GM18907 (cell line): ENCODE measurements at regions not wholly inside any gene's neighbourhood (a gene's known extent, or its start where the extent isn't known, plus 50 kb on each side); places are given as distances from the start of the nearest gene placed in this dataset.

Source experiments
- ATAC-seq: cut with Tn5 transposase; IDR thresholded peaks from one replicate; pipeline ENCODE4 v1.9.1; 2021; ENCODE audit warnings: mild to moderate bottlenecking, moderate library complexity; ENCODE audit not compliant: unreplicated experiment

GRCh38 chr2:7950035-7950612 lies 731.7 kb upstream of the ID2 start:
- ATAC-seq, result no peak

GRCh38 chr2:7951001-7951400 lies 730.9 kb upstream of the ID2 start:
- ATAC-seq, result no peak

GRCh38 chr2:7951490-7951889 lies 730.4 kb upstream of the ID2 start:
- no peak for ATAC-seq

GRCh38 chr2:7952046-7952745 lies 729.7 kb upstream of the ID2 start:
- no peak for ATAC-seq

GRCh38 chr2:7953195-7953594 lies 728.7 kb upstream of the ID2 start:
- no peak for ATAC-seq

DNA sequence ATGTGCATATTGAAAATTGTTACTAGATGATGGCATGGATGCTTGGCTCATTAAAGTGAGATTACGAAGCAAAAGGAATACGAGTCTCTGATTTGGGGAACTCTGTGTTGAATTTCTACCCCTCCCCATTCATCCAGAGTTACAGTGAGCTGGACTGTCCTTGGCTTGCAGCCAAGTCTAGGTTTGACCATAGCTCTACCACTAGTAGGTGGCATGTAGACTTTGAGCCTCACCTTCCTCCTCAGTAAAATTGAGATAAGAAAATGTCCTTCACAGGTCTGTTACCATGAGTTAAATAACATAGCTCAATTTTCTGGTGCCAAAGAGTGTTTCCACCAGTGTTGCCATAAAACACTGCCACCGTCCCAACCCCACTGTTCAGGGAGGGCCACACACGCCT lies 727.6 kb upstream of the ID2 start:
- ATAC-seq, result no peak

DNA sequence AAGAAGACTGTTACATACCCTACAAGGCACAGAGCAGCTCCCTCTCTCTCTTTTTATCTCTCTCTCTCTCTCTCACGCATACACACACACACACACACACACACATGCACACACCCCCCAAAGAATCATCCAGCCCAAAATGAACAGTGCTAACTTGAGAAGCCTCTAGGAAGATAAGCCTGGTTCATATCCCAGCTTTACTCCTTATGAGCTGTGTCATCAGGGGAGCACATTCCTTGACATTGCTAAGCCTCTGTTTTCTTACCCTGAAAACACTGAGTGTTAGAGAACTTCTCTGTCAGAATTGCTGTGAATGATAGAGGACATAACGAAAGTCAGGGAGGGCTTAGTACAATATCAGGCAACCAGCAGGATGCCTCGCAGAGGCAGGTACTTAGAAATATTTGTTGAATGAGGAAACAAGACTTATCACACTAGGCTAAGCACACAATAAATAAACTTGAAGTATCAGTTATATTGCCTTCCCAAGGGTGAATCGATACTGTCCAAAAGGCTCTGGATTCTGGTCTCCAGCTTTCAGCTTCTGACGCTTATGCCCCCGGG lies 725.6 kb upstream of the ID2 start:
- no peak for ATAC-seq

- ATAC-seq, result no peak
These were observed 720.3 kb upstream of the ID2 start for GRCh38 chr2:7961550-7961949.

DNA sequence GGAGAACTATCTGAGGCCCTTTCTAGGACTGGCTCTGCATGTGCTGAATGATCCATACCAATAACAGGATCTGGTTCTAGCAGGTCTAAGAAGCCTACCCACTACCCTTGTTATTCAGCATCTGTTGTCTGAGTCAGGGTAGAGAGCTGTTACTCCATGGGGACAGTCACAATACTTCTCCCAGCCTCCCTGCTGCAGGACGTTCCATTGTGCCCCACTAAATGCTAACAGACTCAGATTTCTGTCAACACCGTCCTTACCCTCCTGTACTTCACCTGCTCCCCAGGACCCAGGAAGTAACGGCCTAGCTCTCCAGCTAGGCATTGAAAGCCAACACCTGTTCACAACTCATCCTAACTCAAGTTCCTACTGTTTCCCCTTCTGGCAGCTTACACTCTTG lies 719.7 kb upstream of the ID2 start:
- ATAC-seq, result no peak

DNA sequence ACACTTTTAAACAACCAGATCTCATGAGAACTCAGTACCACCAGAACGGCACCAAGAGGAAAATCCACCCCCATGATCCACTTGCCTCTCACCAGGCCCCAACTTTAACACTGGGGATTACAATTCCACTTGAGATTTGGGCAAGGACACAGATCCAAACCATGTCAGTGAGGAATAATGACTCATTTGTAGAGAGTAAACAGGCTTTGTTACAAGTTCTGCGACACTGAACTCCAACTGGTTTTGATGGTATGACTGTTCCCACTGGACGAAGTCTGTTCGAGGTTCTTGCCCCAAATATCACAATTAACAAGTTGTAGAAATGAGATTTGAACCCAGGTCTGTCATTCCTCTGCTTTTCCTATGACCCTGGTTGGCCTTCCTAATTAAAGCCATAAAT lies 718.1 kb upstream of the ID2 start:
- no peak for ATAC-seq

GRCh38 chr2:7966032-7966431 lies 715.8 kb upstream of the ID2 start:
- no peak for ATAC-seq

DNA sequence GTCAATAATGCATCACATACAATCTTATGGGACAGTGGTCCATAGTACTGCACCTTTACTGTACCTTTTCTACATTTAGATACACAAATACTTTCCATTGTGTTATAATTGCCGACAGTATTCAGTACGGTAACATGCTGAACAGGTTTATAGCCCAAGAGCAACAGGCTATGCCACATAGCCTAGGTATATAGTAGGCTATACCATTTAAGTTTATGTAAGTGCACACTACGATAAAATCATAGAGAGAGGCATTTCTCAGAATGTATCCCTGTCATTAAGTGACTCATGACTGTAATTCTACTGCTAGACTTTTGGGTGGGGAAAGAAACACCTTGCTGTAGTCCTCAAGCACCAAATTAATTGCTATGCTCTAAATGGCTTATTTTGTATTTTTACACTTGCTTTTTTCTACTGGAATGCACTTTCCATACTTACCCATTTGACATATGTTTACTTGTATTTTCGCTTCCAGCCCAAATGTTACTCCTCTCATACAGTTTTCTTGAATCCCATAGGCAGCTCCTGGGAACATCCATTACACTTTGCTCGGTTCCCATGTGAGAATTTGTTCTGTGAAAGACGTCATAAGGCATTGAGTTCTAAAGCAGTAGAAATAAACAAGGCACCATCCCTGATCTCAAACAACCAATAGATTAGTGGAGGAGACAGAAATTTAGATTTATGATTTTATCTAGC lies 714.0 kb upstream of the ID2 start:
- ATAC-seq, result no peak

DNA sequence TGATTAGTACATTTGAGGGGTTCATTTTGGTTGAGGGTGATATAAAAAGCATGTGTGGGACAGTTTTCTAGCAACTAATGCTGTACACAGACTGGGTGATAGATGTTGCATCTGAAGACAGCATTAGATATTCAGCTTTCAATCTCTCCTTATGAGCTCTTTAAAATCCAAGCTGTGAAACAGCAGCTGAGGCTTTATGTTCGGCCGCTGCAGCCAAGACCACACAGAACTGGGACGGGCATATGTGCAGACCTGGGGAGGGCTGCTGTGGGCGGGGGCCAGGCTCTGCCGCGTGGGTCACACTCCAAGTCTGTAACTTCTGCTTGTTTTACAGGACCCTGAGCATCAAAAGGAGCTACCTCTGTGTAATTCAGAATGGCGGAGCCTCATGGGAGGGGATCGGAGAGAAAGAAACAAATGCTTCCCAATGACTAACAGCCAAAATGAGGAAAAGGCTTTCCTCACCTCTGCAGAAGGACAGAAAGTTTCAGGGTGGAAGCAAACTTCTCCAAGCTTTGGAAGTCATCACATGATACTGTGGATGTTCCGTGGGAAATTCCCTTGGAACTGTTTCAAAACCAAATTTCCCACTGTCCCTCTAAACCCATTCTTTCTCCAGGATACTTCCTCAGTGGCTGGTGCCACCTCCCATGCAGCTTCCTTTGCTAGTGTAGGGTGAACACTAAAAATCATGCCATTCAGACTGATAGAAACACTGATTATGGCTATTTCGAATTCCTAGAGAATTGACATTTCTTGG lies 711.9 kb upstream of the ID2 start:
- no peak for ATAC-seq

DNA sequence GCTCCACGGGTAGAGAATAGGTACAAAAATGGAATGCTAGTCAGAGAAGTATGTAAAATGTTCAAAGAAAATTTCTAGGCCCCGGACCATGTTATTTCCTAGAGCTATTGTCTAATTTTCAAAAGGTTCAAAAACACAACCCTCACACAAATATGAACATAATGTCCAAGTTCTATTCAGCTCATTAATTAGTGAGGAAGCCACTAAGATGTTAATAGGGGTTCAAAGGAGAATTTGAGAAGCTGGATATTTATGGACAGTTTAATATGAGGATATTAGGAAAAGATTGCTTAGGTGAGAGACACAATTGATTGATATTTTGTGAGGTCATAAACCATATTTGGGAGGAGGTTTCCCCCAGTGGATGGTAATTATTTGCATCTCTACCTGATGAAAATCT lies 710.6 kb upstream of the ID2 start:
- no peak for ATAC-seq

DNA sequence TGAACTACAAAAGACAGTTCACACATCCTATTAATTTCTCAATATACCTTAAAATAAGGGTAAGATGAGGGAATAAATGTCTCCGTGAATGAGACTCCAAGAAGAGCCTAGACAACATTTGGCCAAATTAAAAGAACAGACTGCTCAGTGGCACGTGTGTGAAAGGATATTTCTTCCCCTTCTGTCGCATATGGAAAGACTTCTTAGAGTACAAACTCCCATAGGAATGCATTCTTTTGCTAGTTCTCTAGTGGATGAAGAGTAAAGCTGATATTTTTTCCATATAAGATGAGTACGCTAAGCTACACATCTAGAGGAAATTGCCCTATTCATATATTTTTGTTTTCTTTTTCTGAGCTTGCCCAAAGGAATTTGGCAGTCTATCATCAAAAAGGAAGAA lies 710.0 kb upstream of the ID2 start:
- ATAC-seq, result no peak

DNA sequence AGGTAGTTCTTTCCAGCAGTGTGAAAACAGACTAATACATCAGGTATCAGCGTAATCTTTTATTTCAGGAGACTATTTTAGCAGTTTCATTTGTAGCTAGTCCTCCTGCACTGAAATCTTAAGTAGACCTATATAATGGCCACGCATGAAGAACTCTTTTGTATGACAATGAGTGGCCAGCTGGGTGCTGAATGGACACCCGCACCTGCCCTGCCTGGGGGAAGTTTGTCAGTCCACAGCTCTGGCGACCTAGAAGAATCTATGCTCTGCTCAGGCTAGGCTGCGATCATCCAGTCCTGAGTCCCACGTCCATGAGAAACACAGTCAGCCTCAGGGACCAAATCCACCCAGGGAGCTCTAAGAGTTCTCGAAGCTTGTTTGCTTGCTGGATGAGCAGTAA lies 709.2 kb upstream of the ID2 start:
- ATAC-seq, result no peak

DNA sequence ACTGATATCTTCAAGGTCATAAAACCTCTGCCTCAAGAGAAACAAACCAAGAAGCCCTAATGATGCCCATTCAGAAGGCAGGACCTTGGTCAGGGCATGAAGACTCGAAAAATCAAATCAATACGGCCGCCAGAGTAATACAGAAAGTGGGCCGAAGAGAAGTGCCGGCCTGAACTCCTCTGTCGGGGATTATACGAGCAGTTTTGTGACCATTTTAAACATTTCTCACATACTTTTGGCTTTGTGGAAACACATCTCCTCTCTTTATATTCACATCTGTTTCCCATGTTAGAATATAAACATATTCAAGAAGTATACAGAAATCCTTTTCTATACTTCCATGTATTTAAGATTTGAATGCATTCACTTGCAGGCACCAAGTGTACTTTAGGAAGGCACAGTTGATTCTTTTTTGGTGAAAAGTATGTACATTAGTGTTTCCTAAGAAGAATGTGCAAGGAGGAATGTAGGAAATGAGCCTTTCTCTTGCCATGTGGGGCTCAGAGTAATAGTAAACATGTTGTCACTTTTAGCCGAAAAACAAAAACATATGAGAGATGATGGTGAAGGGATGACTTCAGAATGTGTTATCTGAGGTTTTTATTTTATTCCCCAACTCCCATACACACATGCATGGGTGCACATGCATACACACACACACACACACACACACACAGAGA lies 707.9 kb upstream of the ID2 start:
- ATAC-seq, result no peak

DNA sequence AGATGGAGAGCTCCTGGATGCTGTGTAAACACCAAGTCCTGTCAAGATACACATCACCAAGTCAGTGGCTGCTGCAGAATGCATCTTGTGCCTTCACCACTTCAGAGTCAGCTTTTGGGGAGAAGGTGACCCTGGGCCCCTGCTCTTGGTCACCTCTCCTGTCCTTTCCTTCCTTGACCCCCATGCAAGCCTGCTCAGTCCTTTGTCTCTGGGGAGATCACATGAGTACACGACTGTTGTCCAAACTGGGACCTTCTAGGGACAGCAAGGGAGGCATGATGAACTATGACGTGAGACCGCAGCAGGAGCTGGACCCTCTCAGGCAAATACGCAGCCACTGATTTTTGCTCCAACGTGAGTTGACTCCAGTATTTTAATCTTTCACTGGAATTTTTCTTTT lies 706.9 kb upstream of the ID2 start:
- no peak for ATAC-seq

DNA sequence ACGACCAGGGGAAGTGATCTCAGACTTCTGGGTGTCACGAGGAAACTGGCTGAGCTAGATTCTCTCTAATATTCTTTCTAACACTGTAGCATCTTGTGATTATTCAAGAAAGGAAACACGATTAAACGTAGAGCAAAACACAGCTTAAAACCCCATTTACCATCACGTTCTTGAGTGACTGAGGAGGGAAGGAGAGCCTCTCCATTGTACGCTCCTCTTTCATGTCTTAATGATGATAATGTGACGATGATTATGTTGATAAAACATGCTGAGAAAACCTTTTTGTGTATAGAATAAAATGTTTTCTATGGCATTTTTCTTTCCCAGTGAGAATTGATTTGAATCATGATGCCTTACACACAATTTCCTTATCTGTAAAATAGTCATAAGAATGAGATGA lies 705.6 kb upstream of the ID2 start:
- ATAC-seq, result no peak

GRCh38 chr2:7977981-7978380 lies 703.9 kb upstream of the ID2 start:
- ATAC-seq, result no peak

DNA sequence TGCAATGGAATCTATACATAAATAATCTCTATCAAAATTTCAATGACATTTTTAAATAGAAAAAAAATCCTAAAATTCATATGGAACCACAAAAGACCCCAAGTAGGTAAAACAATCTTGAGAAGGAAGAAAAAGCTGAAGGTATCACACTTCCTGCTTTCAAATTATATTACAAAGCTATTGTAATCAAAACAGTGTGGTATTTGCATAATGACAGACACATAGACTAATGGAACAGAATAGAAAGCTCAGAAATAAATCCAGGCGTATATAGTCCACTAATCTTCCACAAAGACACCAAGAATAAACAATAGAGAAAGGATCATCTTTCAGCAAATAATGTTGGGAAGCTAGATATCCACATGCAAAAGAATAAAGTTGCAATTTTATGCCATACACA lies 699.8 kb upstream of the ID2 start:
- ATAC-seq, result no peak
